ENCODE measurements at regions not wholly inside any gene's neighbourhood (a gene's known extent, or its start where the extent isn't known, plus 50 kb on each side); places are given as distances from the start of the nearest gene placed in this dataset.
A peak's percentile ranks its signal among the peaks of the same experiment; 100 is the strongest.

- TF ChIP-seq, protein P1, sequence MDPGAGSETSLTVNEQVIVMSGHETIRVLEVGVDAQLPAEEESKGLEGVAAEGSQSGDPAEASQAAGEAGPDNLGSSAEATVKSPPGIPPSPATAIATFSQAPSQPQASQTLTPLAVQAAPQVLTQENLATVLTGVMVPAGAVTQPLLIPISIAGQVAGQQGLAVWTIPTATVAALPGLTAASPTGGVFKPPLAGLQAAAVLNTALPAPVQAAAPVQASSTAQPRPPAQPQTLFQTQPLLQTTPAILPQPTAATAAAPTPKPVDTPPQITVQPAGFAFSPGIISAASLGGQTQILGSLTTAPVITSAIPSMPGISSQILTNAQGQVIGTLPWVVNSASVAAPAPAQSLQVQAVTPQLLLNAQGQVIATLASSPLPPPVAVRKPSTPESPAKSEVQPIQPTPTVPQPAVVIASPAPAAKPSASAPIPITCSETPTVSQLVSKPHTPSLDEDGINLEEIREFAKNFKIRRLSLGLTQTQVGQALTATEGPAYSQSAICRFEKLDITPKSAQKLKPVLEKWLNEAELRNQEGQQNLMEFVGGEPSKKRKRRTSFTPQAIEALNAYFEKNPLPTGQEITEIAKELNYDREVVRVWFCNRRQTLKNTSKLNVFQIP (CRISPR knock-in tag; IDR thresholded peaks at IDR 0.05; ENCODE audit: borderline replicate concordance, low read depth) = no peak
- TF ChIP-seq ARNTL (CRISPR knock-in tag; IDR thresholded peaks at IDR 0.05; ENCODE audit: borderline replicate concordance, low read depth) (no peak), ZC3H10 (CRISPR knock-in tag; IDR thresholded peaks at IDR 0.05) (no peak), CSDC2 (CRISPR knock-in tag; IDR thresholded peaks at IDR 0.05) (no peak)
- ATAC-seq = no peak
Observed at GRCh38 chr15:93332168-93332553, 243.2 kb upstream of the RGMA start.

GRCh38 chr15:93331545-93332167, 242.6 kb upstream of the RGMA start:
- TF ChIP-seq ZFP30 (CRISPR knock-in tag; IDR thresholded peaks at IDR 0.05) (no peak), BACH2 (CRISPR knock-in tag; IDR thresholded peaks at IDR 0.05; ENCODE audit: borderline replicate concordance) (no peak), ZNF70 (CRISPR knock-in tag; IDR thresholded peaks at IDR 0.05) (no peak), TCF4 (CRISPR knock-in tag; IDR thresholded peaks at IDR 0.05; ENCODE audit: borderline replicate concordance) (peak; percentile 38; the same call in 1 of the 2 replicates), OSR1 (CRISPR knock-in tag; IDR thresholded peaks at IDR 0.05) (no peak)
- ATAC-seq = no peak

DNA sequence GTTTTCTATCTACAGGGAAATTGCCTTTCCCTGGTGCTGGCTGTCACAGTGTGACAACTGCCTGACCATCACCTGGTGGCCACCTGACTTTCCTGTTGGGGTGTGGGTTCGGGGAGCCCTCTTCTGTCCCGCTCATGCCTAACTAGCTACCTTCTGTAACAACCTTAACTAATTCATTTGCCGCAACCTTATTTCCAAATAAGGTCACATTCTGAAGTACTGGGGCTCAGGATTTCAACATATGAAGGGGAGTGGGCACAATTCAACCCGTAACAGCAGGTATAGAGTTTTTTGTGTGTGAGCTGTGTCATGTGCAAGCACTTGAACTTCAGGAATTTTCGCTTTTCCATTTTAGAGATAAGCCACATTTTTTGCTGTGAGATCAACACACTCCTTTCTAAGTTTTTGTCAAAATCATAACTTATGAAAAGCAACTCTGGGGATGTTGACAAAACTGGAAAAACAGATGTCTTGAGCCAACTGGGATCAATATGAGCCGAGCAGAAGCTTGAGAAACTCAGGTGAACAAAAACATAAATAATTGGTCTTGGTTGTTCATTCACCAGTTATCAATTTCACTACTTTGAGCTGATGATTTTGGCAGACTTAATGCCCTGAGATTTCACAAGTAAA, 242.0 kb upstream of the RGMA start:
- ATAC-seq = no peak
- TF ChIP-seq ZC3H10 (CRISPR knock-in tag; IDR thresholded peaks at IDR 0.05) (no peak), PPARA (CRISPR knock-in tag; IDR thresholded peaks at IDR 0.05; ENCODE audit: borderline replicate concordance) (no peak), ZFP30 (CRISPR knock-in tag; IDR thresholded peaks at IDR 0.05) (no peak), GLIS3 (CRISPR knock-in tag; IDR thresholded peaks at IDR 0.05) (no peak), ZFP3 (CRISPR knock-in tag; IDR thresholded peaks at IDR 0.05) (no peak), PATZ1 (CRISPR knock-in tag; IDR thresholded peaks at IDR 0.05; ENCODE audit: borderline replicate concordance) (no peak), BACH2 (CRISPR knock-in tag; IDR thresholded peaks at IDR 0.05; ENCODE audit: borderline replicate concordance) (no peak), ESRRG (CRISPR knock-in tag; IDR thresholded peaks at IDR 0.05) (no peak), ARNTL (CRISPR knock-in tag; IDR thresholded peaks at IDR 0.05; ENCODE audit: borderline replicate concordance, low read depth) (no peak), ZNF8 (CRISPR knock-in tag; IDR thresholded peaks at IDR 0.05) (no peak)
- TF ChIP-seq, protein P1 (CRISPR knock-in tag; IDR thresholded peaks at IDR 0.05; ENCODE audit: borderline replicate concordance, low read depth) = no peak
- TF ChIP-seq, protein P2, sequence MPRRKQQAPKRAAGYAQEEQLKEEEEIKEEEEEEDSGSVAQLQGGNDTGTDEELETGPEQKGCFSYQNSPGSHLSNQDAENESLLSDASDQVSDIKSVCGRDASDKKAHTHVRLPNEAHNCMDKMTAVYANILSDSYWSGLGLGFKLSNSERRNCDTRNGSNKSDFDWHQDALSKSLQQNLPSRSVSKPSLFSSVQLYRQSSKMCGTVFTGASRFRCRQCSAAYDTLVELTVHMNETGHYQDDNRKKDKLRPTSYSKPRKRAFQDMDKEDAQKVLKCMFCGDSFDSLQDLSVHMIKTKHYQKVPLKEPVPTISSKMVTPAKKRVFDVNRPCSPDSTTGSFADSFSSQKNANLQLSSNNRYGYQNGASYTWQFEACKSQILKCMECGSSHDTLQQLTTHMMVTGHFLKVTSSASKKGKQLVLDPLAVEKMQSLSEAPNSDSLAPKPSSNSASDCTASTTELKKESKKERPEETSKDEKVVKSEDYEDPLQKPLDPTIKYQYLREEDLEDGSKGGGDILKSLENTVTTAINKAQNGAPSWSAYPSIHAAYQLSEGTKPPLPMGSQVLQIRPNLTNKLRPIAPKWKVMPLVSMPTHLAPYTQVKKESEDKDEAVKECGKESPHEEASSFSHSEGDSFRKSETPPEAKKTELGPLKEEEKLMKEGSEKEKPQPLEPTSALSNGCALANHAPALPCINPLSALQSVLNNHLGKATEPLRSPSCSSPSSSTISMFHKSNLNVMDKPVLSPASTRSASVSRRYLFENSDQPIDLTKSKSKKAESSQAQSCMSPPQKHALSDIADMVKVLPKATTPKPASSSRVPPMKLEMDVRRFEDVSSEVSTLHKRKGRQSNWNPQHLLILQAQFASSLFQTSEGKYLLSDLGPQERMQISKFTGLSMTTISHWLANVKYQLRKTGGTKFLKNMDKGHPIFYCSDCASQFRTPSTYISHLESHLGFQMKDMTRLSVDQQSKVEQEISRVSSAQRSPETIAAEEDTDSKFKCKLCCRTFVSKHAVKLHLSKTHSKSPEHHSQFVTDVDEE (CRISPR knock-in tag; IDR thresholded peaks at IDR 0.05) = no peak
- TF ChIP-seq, protein P3, sequence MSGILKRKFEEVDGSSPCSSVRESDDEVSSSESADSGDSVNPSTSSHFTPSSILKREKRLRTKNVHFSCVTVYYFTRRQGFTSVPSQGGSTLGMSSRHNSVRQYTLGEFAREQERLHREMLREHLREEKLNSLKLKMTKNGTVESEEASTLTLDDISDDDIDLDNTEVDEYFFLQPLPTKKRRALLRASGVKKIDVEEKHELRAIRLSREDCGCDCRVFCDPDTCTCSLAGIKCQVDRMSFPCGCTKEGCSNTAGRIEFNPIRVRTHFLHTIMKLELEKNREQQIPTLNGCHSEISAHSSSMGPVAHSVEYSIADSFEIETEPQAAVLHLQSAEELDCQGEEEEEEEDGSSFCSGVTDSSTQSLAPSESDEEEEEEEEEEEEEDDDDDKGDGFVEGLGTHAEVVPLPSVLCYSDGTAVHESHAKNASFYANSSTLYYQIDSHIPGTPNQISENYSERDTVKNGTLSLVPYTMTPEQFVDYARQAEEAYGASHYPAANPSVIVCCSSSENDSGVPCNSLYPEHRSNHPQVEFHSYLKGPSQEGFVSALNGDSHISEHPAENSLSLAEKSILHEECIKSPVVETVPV (CRISPR knock-in tag; IDR thresholded peaks at IDR 0.05) = no peak

DNA sequence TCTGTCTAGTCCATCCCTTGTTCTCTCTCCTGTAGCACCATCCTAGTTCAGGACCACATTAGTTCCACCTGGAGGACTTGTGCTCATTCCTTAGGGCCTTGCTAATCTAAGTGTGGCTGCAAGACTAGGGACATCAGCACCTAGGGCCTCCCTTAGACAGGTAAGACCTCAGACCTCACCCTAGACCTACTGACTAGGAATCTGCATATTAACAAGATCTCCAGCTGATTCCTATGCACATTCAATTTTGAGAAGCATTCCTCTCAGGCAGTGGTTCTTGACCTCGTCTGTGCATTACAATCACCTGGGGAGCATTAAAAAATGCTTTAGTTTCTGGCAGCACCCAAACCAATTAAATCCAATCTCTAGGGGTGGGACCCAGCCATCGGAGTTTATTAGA, 238.4 kb upstream of the RGMA start:
- no peak for ATAC-seq
- TF ChIP-seq, protein P2 (CRISPR knock-in tag; IDR thresholded peaks at IDR 0.05) = no peak
- TF ChIP-seq ESRRG (CRISPR knock-in tag; IDR thresholded peaks at IDR 0.05) (no peak), GLIS3 (CRISPR knock-in tag; IDR thresholded peaks at IDR 0.05) (no peak), RARB (CRISPR knock-in tag; IDR thresholded peaks at IDR 0.05) (no peak), ZNF70 (CRISPR knock-in tag; IDR thresholded peaks at IDR 0.05) (no peak), TCF4 (CRISPR knock-in tag; IDR thresholded peaks at IDR 0.05; ENCODE audit: borderline replicate concordance) (no peak), ZC3H10 (CRISPR knock-in tag; IDR thresholded peaks at IDR 0.05) (no peak), CSDC2 (CRISPR knock-in tag; IDR thresholded peaks at IDR 0.05) (no peak), BACH2 (CRISPR knock-in tag; IDR thresholded peaks at IDR 0.05; ENCODE audit: borderline replicate concordance) (no peak)
- TF ChIP-seq, protein P4, sequence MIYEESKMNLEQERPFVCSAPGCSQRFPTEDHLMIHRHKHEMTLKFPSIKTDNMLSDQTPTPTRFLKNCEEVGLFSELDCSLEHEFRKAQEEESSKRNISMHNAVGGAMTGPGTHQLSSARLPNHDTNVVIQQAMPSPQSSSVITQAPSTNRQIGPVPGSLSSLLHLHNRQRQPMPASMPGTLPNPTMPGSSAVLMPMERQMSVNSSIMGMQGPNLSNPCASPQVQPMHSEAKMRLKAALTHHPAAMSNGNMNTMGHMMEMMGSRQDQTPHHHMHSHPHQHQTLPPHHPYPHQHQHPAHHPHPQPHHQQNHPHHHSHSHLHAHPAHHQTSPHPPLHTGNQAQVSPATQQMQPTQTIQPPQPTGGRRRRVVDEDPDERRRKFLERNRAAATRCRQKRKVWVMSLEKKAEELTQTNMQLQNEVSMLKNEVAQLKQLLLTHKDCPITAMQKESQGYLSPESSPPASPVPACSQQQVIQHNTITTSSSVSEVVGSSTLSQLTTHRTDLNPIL (CRISPR knock-in tag; IDR thresholded peaks at IDR 0.05; ENCODE audit: low read depth) = no peak
